ENCODE measurements at regions not wholly inside any gene's neighbourhood (a gene's known extent, or its start where the extent isn't known, plus 50 kb on each side); places are given as distances from the start of the nearest gene placed in this dataset.

- Histone ChIP-seq H3K27me3 (ENCODE audit: control insufficient read depth, insufficient read depth, low read length) (no peaks in the 10 kb centered on the region), H3K36me3 (ENCODE audit: control insufficient read depth, insufficient read depth, low read length) (no peaks in the 10 kb centered on the region), H3K4me3 (ENCODE audit: low read depth, low read length) (no peak overlapping the region)
- no peak for DNase-seq (ENCODE audit: low read depth)
- no peak for TF ChIP-seq CTCF (IDR thresholded peaks at IDR 0.05; ENCODE audit: insufficient read depth, low read depth, low read length)
- POLR2A ChIA-PET = no interaction called here
- CTCF ChIA-PET = no interaction called here
Measured at GRCh38 chr11:103842191-103842590, 194.2 kb upstream of the DDI1 start.

GRCh38 chr11:103842795-103843194, 193.6 kb upstream of the DDI1 start:
- no peak for TF ChIP-seq CTCF (IDR thresholded peaks at IDR 0.05; ENCODE audit: insufficient read depth, low read depth, low read length)
- ChIA-PET CTCF (no interaction called here), POLR2A (no interaction called here)
- Histone ChIP-seq H3K4me3 (ENCODE audit: low read depth, low read length) (no peak overlapping the region), H3K36me3 (ENCODE audit: control insufficient read depth, insufficient read depth, low read length) (no peaks in the 10 kb centered on the region), H3K27me3 (ENCODE audit: control insufficient read depth, insufficient read depth, low read length) (no peaks in the 10 kb centered on the region)
- peak; percentile 70 for DNase-seq (ENCODE audit: low read depth)

- ChIA-PET POLR2A (no interaction called here), CTCF (interaction anchor here (0.5 to 1.3 kb wide), 2 partner anchors 11 to 194 kb away, joined by 3 to 4 read pairs; no protein-coding TSS in a partner anchor)
- no peaks in the 10 kb centered on the region for H3K36me3 ChIP-seq (ENCODE audit: control insufficient read depth, insufficient read depth, low read length)
- no peaks in the 10 kb centered on the region for H3K27me3 ChIP-seq (ENCODE audit: control insufficient read depth, insufficient read depth, low read length)
- no peak for DNase-seq (ENCODE audit: low read depth)
- no peak overlapping the region for H3K4me3 ChIP-seq (ENCODE audit: low read depth, low read length)
- no peak for TF ChIP-seq CTCF (IDR thresholded peaks at IDR 0.05; ENCODE audit: insufficient read depth, low read depth, low read length)
Measured at GRCh38 chr11:103844327-103845215, 191.9 kb upstream of the DDI1 start.

- no peaks in the 10 kb centered on the region for H3K27me3 ChIP-seq (ENCODE audit: control insufficient read depth, insufficient read depth, low read length)
- H3K4me3 ChIP-seq (ENCODE audit: low read depth, low read length) = no peak overlapping the region
- no peak for DNase-seq (ENCODE audit: low read depth)
- no peaks in the 10 kb centered on the region for H3K36me3 ChIP-seq (ENCODE audit: control insufficient read depth, insufficient read depth, low read length)
- ChIA-PET CTCF (interaction anchor here (0.5 to 1.3 kb wide), 2 partner anchors 10 to 193 kb away, joined by 3 to 4 read pairs; no protein-coding TSS in a partner anchor), POLR2A (no interaction called here)
- no peak for TF ChIP-seq CTCF (IDR thresholded peaks at IDR 0.05; ENCODE audit: insufficient read depth, low read depth, low read length)
Measured at GRCh38 chr11:103845331-103845730, 191.1 kb upstream of the DDI1 start.

- Histone ChIP-seq H3K4me3 (ENCODE audit: low read depth, low read length) (no peak overlapping the region), H3K36me3 (ENCODE audit: control insufficient read depth, insufficient read depth, low read length) (no peaks in the 10 kb centered on the region), H3K27me3 (ENCODE audit: control insufficient read depth, insufficient read depth, low read length) (no peaks in the 10 kb centered on the region)
- TF ChIP-seq CTCF (IDR thresholded peaks at IDR 0.05; ENCODE audit: insufficient read depth, low read depth, low read length) = no peak
- ChIA-PET CTCF (no interaction called here), POLR2A (no interaction called here)
- DNase-seq (ENCODE audit: low read depth) = no peak
Measured at GRCh38 chr11:103848686-103849085, 187.8 kb upstream of the DDI1 start.
